NCI-H2029 treated with DMSO at 0.1 percent for 48 hours (cell line): ENCODE measurements at regions not wholly inside any gene's neighbourhood (a gene's known extent, or its start where the extent isn't known, plus 50 kb on each side); places are given as distances from the start of the nearest gene placed in this dataset.

Experiments used
- DNase-seq: peaks from one replicate; lab custom pipeline; 2025; lab: John Stamatoyannopoulos, UW

- no peak for DNase-seq
Measured at GRCh38 chr3:194265996-194266964, 84.8 kb downstream of the CPN2 start.

- no peak for DNase-seq
Measured at GRCh38 chr3:194267744-194268653, 83.1 kb downstream of the CPN2 start.

GRCh38 chr3:194268654-194269512 is 82.2 kb downstream of the CPN2 start:
- no peak for DNase-seq

- DNase-seq = no peak
Measured at GRCh38 chr3:194269610-194270145, 81.5 kb downstream of the CPN2 start.

GRCh38 chr3:194270627-194271459 is 80.3 kb downstream of the CPN2 start:
- no peak for DNase-seq

- no peak for DNase-seq
Measured at GRCh38 chr3:194271460-194272035, 79.6 kb downstream of the CPN2 start.

- no peak for DNase-seq
Measured at GRCh38 chr3:194272221-194272620, 78.9 kb downstream of the CPN2 start.

- no peak for DNase-seq
Measured at GRCh38 chr3:194272861-194273742, 78.0 kb downstream of the CPN2 start.

- DNase-seq = no peak
Measured at GRCh38 chr3:194273743-194274310, 77.3 kb downstream of the CPN2 start.

GRCh38 chr3:194274424-194275085 is 76.6 kb downstream of the CPN2 start:
- no peak for DNase-seq

- no peak for DNase-seq
Measured at GRCh38 chr3:194275291-194275690, 75.8 kb downstream of the CPN2 start.

GRCh38 chr3:194275721-194276120 is 75.4 kb downstream of the CPN2 start:
- DNase-seq = no peak

GRCh38 chr3:194276768-194277103 is 74.4 kb downstream of the CPN2 start:
- DNase-seq = no peak

GRCh38 chr3:194277104-194277785 is 73.9 kb downstream of the CPN2 start:
- DNase-seq = no peak

- DNase-seq = no peak
Measured at GRCh38 chr3:194277786-194278130, 73.4 kb downstream of the CPN2 start.

GRCh38 chr3:194278186-194278845 is 72.8 kb downstream of the CPN2 start:
- no peak for DNase-seq

GRCh38 chr3:194279101-194279500 is 72.0 kb downstream of the CPN2 start:
- DNase-seq = no peak
